ENCODE measurements at regions not wholly inside any gene's neighbourhood (a gene's known extent, or its start where the extent isn't known, plus 50 kb on each side); places are given as distances from the start of the nearest gene placed in this dataset.

GRCh38 chr9:25505644-25506043 lies 172.6 kb downstream of the TUSC1 start:
- Histone ChIP-seq H3K27me3 (ENCODE audit: control insufficient read depth, insufficient read depth, low read length) (no peaks in the 10 kb centered on the region), H3K36me3 (ENCODE audit: control insufficient read depth, insufficient read depth, low read length) (no peaks in the 10 kb centered on the region), H3K4me3 (ENCODE audit: low read depth, low read length) (no peak overlapping the region)
- no peak for TF ChIP-seq CTCF (IDR thresholded peaks at IDR 0.05; ENCODE audit: insufficient read depth, low read length, severe bottlenecking)
- FAIRE-seq (no peak), DNase-seq (ENCODE audit: low read depth) (no peak)

GRCh38 chr9:25481372-25481771 lies 196.9 kb downstream of the TUSC1 start:
- DNase-seq (ENCODE audit: low read depth) (no peak), FAIRE-seq (no peak)
- Histone ChIP-seq H3K4me3 (ENCODE audit: low read depth, low read length) (no peak overlapping the region), H3K36me3 (ENCODE audit: control insufficient read depth, insufficient read depth, low read length) (no peaks in the 10 kb centered on the region), H3K27me3 (ENCODE audit: control insufficient read depth, insufficient read depth, low read length) (no peaks in the 10 kb centered on the region)
- no peak for TF ChIP-seq CTCF (IDR thresholded peaks at IDR 0.05; ENCODE audit: insufficient read depth, low read length, severe bottlenecking)

- no peak for FAIRE-seq
- no peaks in the 10 kb centered on the region for H3K27me3 ChIP-seq (ENCODE audit: control insufficient read depth, insufficient read depth, low read length)
Measured at GRCh38 chr9:25480696-25481095, 197.5 kb downstream of the TUSC1 start.

GRCh38 chr9:25472681-25473080 lies 205.6 kb downstream of the TUSC1 start:
- FAIRE-seq (no peak), DNase-seq (ENCODE audit: low read depth) (no peak)
- no peak overlapping the region for H3K4me3 ChIP-seq (ENCODE audit: low read depth, low read length)
- TF ChIP-seq CTCF (IDR thresholded peaks at IDR 0.05; ENCODE audit: insufficient read depth, low read length, severe bottlenecking): no peak
- no peaks in the 10 kb centered on the region for H3K27me3 ChIP-seq (ENCODE audit: control insufficient read depth, insufficient read depth, low read length)
- H3K36me3 ChIP-seq (ENCODE audit: control insufficient read depth, insufficient read depth, low read length): no peaks in the 10 kb centered on the region

More at GRCh38 chr9:25480696-25481095, 197.5 kb downstream of the TUSC1 start:
- Histone ChIP-seq H3K4me3 (ENCODE audit: low read depth, low read length) (no peak overlapping the region), H3K36me3 (ENCODE audit: control insufficient read depth, insufficient read depth, low read length) (no peaks in the 10 kb centered on the region)
- no peak for DNase-seq (ENCODE audit: low read depth)
- no peak for TF ChIP-seq CTCF (IDR thresholded peaks at IDR 0.05; ENCODE audit: insufficient read depth, low read length, severe bottlenecking)

- no peak for TF ChIP-seq CTCF (IDR thresholded peaks at IDR 0.05; ENCODE audit: insufficient read depth, low read length, severe bottlenecking)
- Histone ChIP-seq H3K27me3 (ENCODE audit: control insufficient read depth, insufficient read depth, low read length) (no peaks in the 10 kb centered on the region), H3K36me3 (ENCODE audit: control insufficient read depth, insufficient read depth, low read length) (no peaks in the 10 kb centered on the region), H3K4me3 (ENCODE audit: low read depth, low read length) (no peak overlapping the region)
- peak; percentile 18 for DNase-seq (ENCODE audit: low read depth)
- no peak for FAIRE-seq
Measured at GRCh38 chr9:25472085-25472607, 206.1 kb downstream of the TUSC1 start.

GRCh38 chr9:25461416-25461815 lies 216.8 kb downstream of the TUSC1 start:
- TF ChIP-seq CTCF (IDR thresholded peaks at IDR 0.05; ENCODE audit: insufficient read depth, low read length, severe bottlenecking): no peak
- Histone ChIP-seq H3K27me3 (ENCODE audit: control insufficient read depth, insufficient read depth, low read length) (no peaks in the 10 kb centered on the region), H3K4me3 (ENCODE audit: low read depth, low read length) (no peak overlapping the region), H3K36me3 (ENCODE audit: control insufficient read depth, insufficient read depth, low read length) (no peaks in the 10 kb centered on the region)
- peak; percentile 57 for DNase-seq (ENCODE audit: low read depth)
- FAIRE-seq: no peak

All from bronchial epithelial cell (primary cell).